GM23248 (cell line): ENCODE measurements at regions not wholly inside any gene's neighbourhood (a gene's known extent, or its start where the extent isn't known, plus 50 kb on each side); places are given as distances from the start of the nearest gene placed in this dataset.

Source experiments
- DNase-seq: peaks from one replicate; pipeline ENCODE4 v3.0.0-alpha.2; 2015
- H2AFZ ChIP-seq: fragments of 200-600 bp; sonication (generic); 2 replicates; pipeline ENCODE4 v1.6.1; 2016; ENCODE audit warnings: antibody characterized with exemption
- H3F3A ChIP-seq: fragments of 200-600 bp; sonication (generic); 2 replicates; pipeline ENCODE4 v1.6.1; 2016; ENCODE audit warnings: mild to moderate bottlenecking, antibody characterized with exemption, mixed run types; ENCODE audit not compliant: insufficient read depth
- H3K27ac ChIP-seq: fragments of 200-600 bp; sonication (generic); 2 replicates; pipeline ENCODE4 v1.5.1; 2016; ENCODE audit warnings: mild to moderate bottlenecking
- H3K27me3 ChIP-seq: fragments of 200-600 bp; sonication (generic); replicated peaks from 2 replicates; pipeline ENCODE4 v1.6.1; 2016; ENCODE audit warnings: mild to moderate bottlenecking; ENCODE audit not compliant: insufficient read depth
- H3K36me3 ChIP-seq: fragments of 200-600 bp; sonication (generic); 2 replicates; pipeline ENCODE4 v1.6.1; 2016; ENCODE audit warnings: low read depth, mild to moderate bottlenecking
- H3K4me1 ChIP-seq: fragments of 200-600 bp; sonication (generic); 2 replicates; pipeline ENCODE4 v1.6.1; 2016; ENCODE audit warnings: mild to moderate bottlenecking; ENCODE audit not compliant: insufficient read depth
- H3K4me2 ChIP-seq: fragments of 200-600 bp; sonication (generic); one replicate; pipeline ENCODE4 v1.6.1; 2016; ENCODE audit warnings: mild to moderate bottlenecking; ENCODE audit not compliant: unreplicated experiment
- H3K4me3 ChIP-seq: fragments of 200-600 bp; sonication (generic); 2 replicates; pipeline ENCODE4 v1.5.1; 2016; ENCODE audit warnings: mild to moderate bottlenecking
- H3K79me2 ChIP-seq: fragments of 200-600 bp; sonication (generic); 2 replicates; pipeline ENCODE4 v1.6.1; 2016; ENCODE audit warnings: mild to moderate bottlenecking; ENCODE audit not compliant: insufficient read depth
- H3K9ac ChIP-seq: fragments of 200-600 bp; sonication (generic); 2 replicates; pipeline ENCODE4 v1.6.1; 2016; ENCODE audit warnings: mild to moderate bottlenecking
- H3K9me2 ChIP-seq: fragments of 200-600 bp; sonication (generic); 2 replicates; pipeline ENCODE4 v1.6.1; 2016; ENCODE audit warnings: mixed run types, mild to moderate bottlenecking, moderate library complexity; ENCODE audit not compliant: insufficient read depth
- H3K9me3 ChIP-seq: fragments of 200-600 bp; sonication (generic); one replicate; pipeline ENCODE4 v1.6.1; 2017; ENCODE audit warnings: low read depth
- H4K20me1 ChIP-seq: fragments of 200-600 bp; sonication (generic); 2 replicates; pipeline ENCODE4 v1.6.0; 2016; ENCODE audit not compliant: insufficient read depth
- EZH2 ChIP-seq: fragments of 200-600 bp; sonication (generic); IDR thresholded peaks from 2 replicates; pipeline ENCODE4 v1.6.1; 2018; ENCODE audit warnings: antibody characterized with exemption, mild to moderate bottlenecking; ENCODE audit not compliant: insufficient read depth, poor library complexity, severe bottlenecking
- EZH2phosphoT487 ChIP-seq: fragments of 200-600 bp; sonication (generic); IDR thresholded peaks from 2 replicates; pipeline ENCODE4 v1.6.1; 2018; ENCODE audit warnings: antibody characterized with exemption, moderate library complexity, mild to moderate bottlenecking, low read depth; ENCODE audit not compliant: insufficient read depth
- WGBS, 2 experiments: methylation state at CpG; one replicate each; pipeline ENCODE4 v1.1.6; 2015 to 2017; ENCODE audit warnings: low lambda C conversion rate in 2 of 2, low coverage in 1 of 2; ENCODE audit errors: missing lambda C conversion rate in 2 of 2; 5-methylcytosine and 5-hydroxymethylcytosine counted together
- in situ Hi-C: fragments of 300-500 bp; cut with MboI; formaldehyde crosslinking; loops from 2 replicates; pipeline ENCODE4 v1.15.0; 2020

DNA sequence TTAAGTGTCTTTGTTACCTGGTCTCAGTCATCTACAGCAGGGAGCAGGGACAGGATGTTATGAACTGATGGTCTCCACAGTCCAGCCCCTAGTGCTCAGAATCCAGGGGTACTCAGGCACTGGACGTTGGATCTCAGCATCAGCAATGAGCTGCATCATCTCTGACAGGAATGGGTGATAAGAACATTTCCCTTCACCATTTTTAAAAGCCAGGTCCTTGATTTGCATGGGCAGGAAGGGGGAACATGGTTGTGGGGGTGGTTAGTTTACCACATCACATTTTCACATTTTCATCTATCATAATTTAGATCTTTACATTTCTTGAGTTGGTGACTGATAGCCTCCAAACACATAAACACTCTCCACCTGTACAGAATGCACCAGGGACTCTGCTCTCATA, 427.8 kb upstream of the NPVF start:
- 16 to 21% methylated on average over 1 of the region's 1 CpG for WGBS, 2 experiments
- no peaks in the 10 kb centered on the region for H4K20me1 ChIP-seq
- in situ Hi-C loops = no loop called here
- H3K27me3 ChIP-seq = peaks cover 16% of the 10 kb centered on the region
- no peaks in the 10 kb centered on the region for H3F3A ChIP-seq
- H3K9me2 ChIP-seq = no peaks in the 10 kb centered on the region
- H3K79me2 ChIP-seq = no peaks in the 10 kb centered on the region
- no peak overlapping the region for H3K4me3 ChIP-seq
- no peak for DNase-seq
- H3K9me3 ChIP-seq = no peaks in the 10 kb centered on the region
- H3K27ac ChIP-seq = no peak overlapping the region
- no peak overlapping the region for H3K4me2 ChIP-seq
- no peaks in the 10 kb centered on the region for H3K4me1 ChIP-seq
- no peak overlapping the region for H3K9ac ChIP-seq
- no peak for TF ChIP-seq EZH2phosphoT487
- no peak for TF ChIP-seq EZH2
- no peaks in the 10 kb centered on the region for H3K36me3 ChIP-seq
- H2AFZ ChIP-seq = no peak overlapping the region

GRCh38 chr7:25656581-25657026, 428.3 kb upstream of the NPVF start:
- DNase-seq = peak; percentile 3
- TF ChIP-seq EZH2phosphoT487 (no peak), EZH2 (no peak)
- no peak overlapping the region for H3K4me3 ChIP-seq
- H3F3A ChIP-seq = no peaks in the 10 kb centered on the region
- peaks cover 16% of the 10 kb centered on the region for H3K27me3 ChIP-seq
- H3K36me3 ChIP-seq = no peaks in the 10 kb centered on the region
- H3K27ac ChIP-seq = no peak overlapping the region
- no peaks in the 10 kb centered on the region for H3K9me3 ChIP-seq
- in situ Hi-C loops = no loop called here
- WGBS, 2 experiments = 2% methylated on average over 3 of the region's 3 CpGs
- H3K4me1 ChIP-seq = no peaks in the 10 kb centered on the region
- H4K20me1 ChIP-seq = no peaks in the 10 kb centered on the region
- H3K9me2 ChIP-seq = no peaks in the 10 kb centered on the region
- no peak overlapping the region for H3K4me2 ChIP-seq
- H3K9ac ChIP-seq = no peak overlapping the region
- H3K79me2 ChIP-seq = no peaks in the 10 kb centered on the region
- H2AFZ ChIP-seq = no peak overlapping the region

- DNase-seq = no peak
- no peak for TF ChIP-seq EZH2
- no peak for TF ChIP-seq EZH2phosphoT487
- H3K9me2 ChIP-seq = no peaks in the 10 kb centered on the region
- no peak overlapping the region for H3K4me3 ChIP-seq
- H3K36me3 ChIP-seq = no peaks in the 10 kb centered on the region
- no peak overlapping the region for H3K9ac ChIP-seq
- H3F3A ChIP-seq = no peaks in the 10 kb centered on the region
- H2AFZ ChIP-seq = no peak overlapping the region
- H3K27ac ChIP-seq = no peak overlapping the region
- H3K4me2 ChIP-seq = no peak overlapping the region
- no peaks in the 10 kb centered on the region for H4K20me1 ChIP-seq
- H3K9me3 ChIP-seq = no peaks in the 10 kb centered on the region
- H3K79me2 ChIP-seq = no peaks in the 10 kb centered on the region
- peaks cover 16% of the 10 kb centered on the region for H3K27me3 ChIP-seq
- in situ Hi-C loops = no loop called here
- no peaks in the 10 kb centered on the region for H3K4me1 ChIP-seq
These were observed 430.1 kb upstream of the NPVF start for GRCh38 chr7:25658375-25658774.

DNA sequence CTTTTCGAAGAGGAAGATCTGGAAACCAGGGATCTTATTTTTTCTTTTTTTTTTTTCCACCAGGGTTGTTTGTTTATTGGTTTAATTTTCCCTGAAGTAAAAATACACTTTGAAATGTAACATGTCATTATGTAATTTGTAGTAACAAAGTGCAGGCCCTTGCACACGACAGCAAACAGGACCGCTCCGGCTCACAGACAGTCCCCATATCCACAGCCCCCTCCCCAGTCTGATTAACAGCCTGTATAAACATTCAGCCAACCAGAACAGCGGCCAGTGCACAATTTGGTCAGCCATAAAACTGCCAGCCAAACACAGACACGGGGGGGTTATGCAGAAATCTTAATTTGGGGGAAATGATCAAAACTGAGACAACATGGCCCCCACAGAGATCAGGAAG, 431.6 kb upstream of the NPVF start:
- H3K4me2 ChIP-seq = no peak overlapping the region
- no peak for TF ChIP-seq EZH2
- no peak for TF ChIP-seq EZH2phosphoT487
- H3K27me3 ChIP-seq = peaks cover 16% of the 10 kb centered on the region
- no peak for DNase-seq
- H3K9me3 ChIP-seq = no peaks in the 10 kb centered on the region
- 3 to 4% methylated on average over 6 of the region's 6 CpGs for WGBS, 2 experiments
- no peaks in the 10 kb centered on the region for H3K36me3 ChIP-seq
- H2AFZ ChIP-seq = no peak overlapping the region
- H4K20me1 ChIP-seq = no peaks in the 10 kb centered on the region
- no peak overlapping the region for H3K9ac ChIP-seq
- H3K9me2 ChIP-seq = no peaks in the 10 kb centered on the region
- H3F3A ChIP-seq = no peaks in the 10 kb centered on the region
- no peak overlapping the region for H3K27ac ChIP-seq
- in situ Hi-C loops = no loop called here
- no peaks in the 10 kb centered on the region for H3K4me1 ChIP-seq
- no peak overlapping the region for H3K4me3 ChIP-seq
- no peaks in the 10 kb centered on the region for H3K79me2 ChIP-seq
